Activated T-helper 1 cell treated with Interleukin-2 at 50 U/mL for 16 hours (primary cell): ENCODE measurements at regions not wholly inside any gene's neighbourhood (a gene's known extent, or its start where the extent isn't known, plus 50 kb on each side); places are given as distances from the start of the nearest gene placed in this dataset.

ENCODE experiments used
- DNase-seq: peaks from one replicate; pipeline ENCODE4 v3.0.0-alpha.2; 2020; ENCODE audit warnings: low read depth

- no peak for DNase-seq
Measured at GRCh38 chr2:193539188-193539587, 1344.5 kb upstream of the TMEFF2 start.

- no peak for DNase-seq
Measured at GRCh38 chr2:193538061-193538460, 1343.3 kb upstream of the TMEFF2 start.

DNA sequence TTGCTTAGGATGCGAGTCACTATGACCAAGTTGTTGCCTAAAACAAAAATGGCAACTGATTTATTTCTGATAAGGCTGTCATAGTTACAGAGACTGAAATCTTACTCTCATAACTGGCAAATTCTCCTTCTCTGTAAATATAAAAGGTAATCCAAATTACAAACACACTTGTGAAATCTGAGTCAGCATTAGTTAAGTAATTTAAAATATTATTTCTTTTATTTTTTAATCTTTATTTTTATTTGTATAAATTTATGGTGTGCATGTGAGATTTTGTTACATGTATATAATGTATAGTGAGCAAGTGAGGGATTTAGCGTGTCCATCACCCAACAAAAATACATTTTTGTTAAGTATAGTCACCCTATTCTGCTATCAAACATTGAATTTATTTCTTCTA, 1342.8 kb upstream of the TMEFF2 start:
- no peak for DNase-seq

- DNase-seq = no peak
Measured at GRCh38 chr2:193528458-193528857, 1333.7 kb upstream of the TMEFF2 start.

- DNase-seq = no peak
Measured at GRCh38 chr2:193527146-193527545, 1332.4 kb upstream of the TMEFF2 start.

GRCh38 chr2:193523662-193524061, 1328.9 kb upstream of the TMEFF2 start:
- no peak for DNase-seq

DNA sequence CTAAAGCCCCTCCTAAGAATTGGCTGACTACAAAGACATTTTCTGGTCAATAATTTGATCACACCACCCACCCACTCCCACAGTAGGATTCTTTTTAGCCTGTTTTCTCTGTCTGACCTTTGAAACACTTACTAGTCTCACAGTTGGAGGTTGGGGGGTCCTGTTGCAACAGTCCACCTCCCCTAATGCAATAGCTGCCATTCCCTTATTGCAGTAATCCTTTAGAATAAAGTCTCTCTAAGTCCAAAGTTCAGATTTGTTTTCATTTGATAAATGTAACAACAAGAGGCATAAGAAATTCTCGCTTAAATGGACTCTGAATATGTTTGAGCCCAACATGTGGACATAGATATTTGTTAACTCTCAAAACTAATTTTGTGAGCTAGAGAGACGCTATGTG, 1326.8 kb upstream of the TMEFF2 start:
- DNase-seq = no peak

- DNase-seq = no peak
Measured at GRCh38 chr2:193520709-193521458, 1326.2 kb upstream of the TMEFF2 start.

- no peak for DNase-seq
Measured at GRCh38 chr2:193518041-193518817, 1323.5 kb upstream of the TMEFF2 start.

DNA sequence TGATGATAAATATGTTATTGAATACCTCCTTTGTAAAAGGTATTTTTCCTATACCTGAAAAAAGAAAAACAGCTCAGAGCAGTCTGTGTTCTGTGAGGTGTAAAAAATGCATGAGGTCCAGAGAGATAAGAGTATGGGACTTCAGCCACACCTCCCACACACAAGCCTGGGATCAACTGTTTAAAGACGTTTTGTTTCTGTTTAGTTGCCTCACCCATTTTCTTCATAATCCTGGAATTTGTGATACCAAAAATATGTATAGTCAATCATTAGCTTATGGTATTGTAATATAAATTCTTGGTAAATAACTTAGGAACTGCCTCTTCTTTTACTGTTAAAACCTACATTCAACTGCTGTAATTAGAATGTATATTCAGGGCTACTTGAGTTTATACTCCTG, 1322.9 kb upstream of the TMEFF2 start:
- DNase-seq = no peak

DNA sequence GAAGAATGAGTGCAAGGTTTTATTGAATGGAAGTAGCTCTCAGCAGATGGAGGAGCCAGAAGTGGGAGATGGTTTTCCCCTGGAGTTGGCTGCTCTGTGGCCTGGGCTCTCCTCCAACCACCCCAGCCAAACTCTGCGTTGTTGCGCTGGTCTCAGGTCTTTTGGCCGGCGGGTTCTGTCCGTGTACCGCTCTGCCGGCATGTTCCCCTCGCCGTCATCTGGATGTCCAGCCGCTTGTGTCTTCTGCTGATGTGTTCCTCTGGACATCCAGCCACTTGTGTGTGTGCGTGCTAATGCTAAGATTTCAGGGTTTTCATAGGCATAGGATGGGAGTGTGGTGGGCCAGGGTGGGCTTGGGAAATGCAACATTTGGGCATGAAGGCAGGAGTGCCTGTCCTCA, 1311.3 kb upstream of the TMEFF2 start:
- no peak for DNase-seq

DNA sequence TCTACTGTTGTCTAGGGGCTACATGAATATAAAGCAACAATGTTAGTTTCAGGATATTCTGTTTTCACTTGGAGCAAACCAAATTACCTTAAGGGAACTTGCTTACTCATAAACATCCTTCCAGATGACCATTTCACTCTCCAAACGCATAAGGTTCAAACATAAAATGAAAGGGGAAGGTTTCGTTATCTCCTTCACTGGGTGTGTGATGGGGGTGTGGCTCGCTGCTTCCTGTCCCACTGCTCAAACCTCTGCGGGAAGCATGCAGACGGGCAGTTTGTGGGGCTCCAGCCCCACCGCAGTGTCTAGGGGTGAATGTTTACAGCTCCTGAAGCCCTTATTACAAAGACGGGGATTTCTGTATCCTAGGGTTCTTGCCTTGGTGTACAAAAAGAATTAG, 1310.9 kb upstream of the TMEFF2 start:
- no peak for DNase-seq

- DNase-seq = no peak
Measured at GRCh38 chr2:193502363-193503035, 1307.8 kb upstream of the TMEFF2 start.

DNA sequence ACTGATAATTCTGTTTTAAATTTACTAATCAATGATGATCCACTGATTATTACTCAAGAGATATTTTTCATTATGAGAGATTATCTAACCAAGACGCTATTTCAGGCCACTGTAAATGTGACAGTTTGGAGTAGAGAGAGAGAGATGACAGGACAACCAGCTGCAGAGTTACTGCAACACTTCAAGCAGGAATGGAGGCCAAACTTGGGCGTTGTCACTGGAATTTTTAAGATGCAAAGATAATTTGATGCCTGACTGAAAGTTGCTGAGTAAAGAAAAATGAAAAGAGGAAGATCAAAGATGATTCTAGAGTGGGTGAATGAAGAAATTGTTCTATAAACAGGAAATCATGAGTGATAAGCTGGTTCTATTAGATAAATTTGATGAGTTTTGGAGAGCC, 1302.1 kb upstream of the TMEFF2 start:
- no peak for DNase-seq

DNA sequence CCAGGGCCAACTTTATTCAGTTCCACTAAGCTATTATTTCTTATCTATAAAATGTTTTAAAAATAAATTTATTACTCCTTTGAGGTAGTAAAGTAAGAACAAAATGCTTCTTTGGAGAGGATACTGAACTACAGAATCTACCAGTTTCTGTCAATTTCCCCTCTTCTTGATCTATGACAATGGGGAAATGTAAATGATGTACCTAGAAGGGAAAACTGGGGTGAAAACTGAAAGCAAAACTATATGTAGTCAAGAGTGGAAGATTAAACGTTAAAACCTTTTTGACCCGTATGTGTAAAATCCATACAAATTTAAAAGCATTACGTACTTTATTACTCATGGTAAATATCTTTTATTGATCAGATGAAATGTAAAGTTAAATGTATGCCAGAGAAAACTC, 1287.8 kb upstream of the TMEFF2 start:
- DNase-seq = no peak

- no peak for DNase-seq
Measured at GRCh38 chr2:193480187-193480586, 1285.5 kb upstream of the TMEFF2 start.

DNA sequence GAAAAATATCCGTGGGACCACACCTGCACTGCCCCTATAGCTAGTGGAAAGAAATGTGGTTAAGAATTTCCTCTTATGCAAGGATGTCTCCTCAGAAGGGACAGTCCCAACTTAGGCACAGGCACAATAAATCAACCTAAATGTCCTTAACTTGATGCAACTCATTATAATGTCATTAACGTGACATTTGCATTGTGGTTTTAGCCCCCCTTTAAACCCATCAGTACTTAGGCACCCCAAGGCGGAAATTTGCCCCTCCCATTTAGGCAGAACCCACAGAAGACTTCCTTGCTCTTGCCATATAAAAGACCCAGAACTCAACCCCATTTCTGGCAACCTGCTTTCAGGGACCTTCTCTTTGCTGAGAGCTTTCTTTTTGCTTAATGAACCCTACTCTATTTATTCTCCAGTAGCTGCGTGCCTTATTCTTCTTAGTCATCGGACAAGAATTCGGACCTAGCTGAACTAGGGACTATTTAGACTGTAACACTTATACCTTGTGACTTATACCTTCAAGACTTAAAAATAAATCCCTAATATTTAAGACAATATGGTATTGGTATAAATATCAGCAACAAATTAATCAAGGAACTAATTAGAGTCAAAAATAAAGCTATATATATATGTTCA, 1281.6 kb upstream of the TMEFF2 start:
- no peak for DNase-seq

GRCh38 chr2:193475038-193475437, 1280.3 kb upstream of the TMEFF2 start:
- DNase-seq = no peak

GRCh38 chr2:193469251-193469650, 1274.5 kb upstream of the TMEFF2 start:
- no peak for DNase-seq

DNA sequence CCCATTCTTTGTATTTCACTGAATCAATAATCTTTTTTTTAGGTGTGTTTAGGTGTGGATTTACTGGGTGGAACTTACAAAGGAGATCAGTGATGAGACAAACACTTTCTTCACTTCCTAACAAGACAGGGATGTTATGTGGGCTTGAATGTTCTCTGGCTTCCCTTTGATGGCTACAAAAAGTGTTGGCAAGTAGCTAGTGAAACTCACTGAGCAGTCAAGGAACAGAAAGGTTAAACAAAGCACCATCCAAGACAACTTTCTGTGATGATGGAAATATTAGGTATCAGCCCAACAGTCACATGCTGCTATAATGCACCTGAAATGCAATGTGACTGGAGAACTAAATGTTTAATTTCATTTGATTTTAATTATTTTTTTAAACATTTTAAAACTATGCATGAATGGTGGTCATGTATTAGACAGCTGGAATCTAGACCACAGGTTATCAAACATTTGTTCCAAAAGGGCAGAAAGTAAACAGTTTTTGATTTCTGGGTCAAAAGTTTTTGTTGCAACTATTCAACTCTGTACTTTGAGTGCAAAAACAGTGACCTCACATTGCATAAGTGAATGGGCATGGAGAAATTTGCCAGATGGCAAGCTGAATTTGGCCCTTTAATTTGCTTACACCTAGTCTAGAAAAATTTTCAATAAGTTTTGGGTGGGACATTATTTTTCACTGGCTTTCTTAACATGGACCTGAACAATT, 1272.7 kb upstream of the TMEFF2 start:
- no peak for DNase-seq

DNA sequence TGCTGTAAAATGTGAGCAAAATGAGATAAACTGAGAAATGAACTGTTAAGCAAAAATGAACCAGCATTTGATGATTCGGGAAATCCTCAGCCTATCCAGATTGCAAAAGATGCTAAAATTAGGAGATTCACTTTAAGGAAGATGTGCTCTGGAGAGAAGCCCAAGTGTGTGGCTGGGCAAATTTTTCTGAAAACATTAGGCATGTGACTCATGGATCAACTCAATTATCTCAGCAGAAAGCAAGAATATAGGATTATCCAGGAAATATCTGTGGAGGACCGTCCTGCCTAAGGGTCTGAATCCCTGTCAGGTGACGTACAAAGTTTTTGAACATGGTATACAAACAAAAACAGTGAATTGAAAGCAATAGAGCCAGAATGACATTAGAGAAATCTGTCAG, 1268.3 kb upstream of the TMEFF2 start:
- DNase-seq = no peak

GRCh38 chr2:193462411-193462810, 1267.7 kb upstream of the TMEFF2 start:
- no peak for DNase-seq
